Testis (tissue), 2 donors: ENCODE measurements at regions not wholly inside any gene's neighbourhood (a gene's known extent, or its start where the extent isn't known, plus 50 kb on each side); places are given as distances from the start of the nearest gene placed in this dataset.
"Not testable (repeated sequence)": the region's sequence is repeated elsewhere in the genome, so short reads cannot be mapped to it uniquely, and the experiment has no call there.

Experiments used
- DNase-seq: peaks from one replicate; pipeline ENCODE4 v3.0.0-alpha.2; 2019
- H3K27ac ChIP-seq, 2 donors: fragments of 200-600 bp; sonication (generic); one replicate each; pipeline ENCODE4 v1.5.1; 2019
- H3K27me3 ChIP-seq: fragments of 200-600 bp; sonication (generic); one replicate; pipeline ENCODE4 v1.5.1; 2019
- H3K36me3 ChIP-seq: fragments of 200-600 bp; sonication (generic); one replicate; pipeline ENCODE4 v1.5.1; 2017; ENCODE audit warnings: low read depth; ENCODE audit errors: missing control alignments
- H3K4me1 ChIP-seq: fragments of 200-600 bp; sonication (generic); one replicate; pipeline ENCODE4 v1.5.1; 2019
- H3K4me3 ChIP-seq, 2 donors: fragments of 200-600 bp; sonication (generic); one replicate each; pipeline ENCODE4 v1.5.1; 2017 to 2019
- H3K9me3 ChIP-seq: fragments of 200-600 bp; sonication (generic); one replicate; pipeline ENCODE4 v1.5.1; 2017
- POLR2A ChIP-seq: fragments of 450-650 bp; IDR thresholded peaks from one replicate; pipeline ENCODE4 v1.6.1; 2017; ENCODE audit warnings: antibody characterized with exemption, mild to moderate bottlenecking, moderate library complexity
- WGBS, 2 donors: methylation state at CpG; one replicate each; pipeline ENCODE4 v1.1.5; 2018; 5-methylcytosine and 5-hydroxymethylcytosine counted together
- intact Hi-C: fragments of 100-400 bp; cut with DNase I; formaldehyde crosslinking; loops from one replicate; pipeline ENCODE4 v1.15.1; 2023; ENCODE audit warnings: low total_unique reads
- TF ChIP-seq, protein P1 (sequence below), 3 experiments: fragments of 450-650 bp in 2 of 3; fragments of 200-600 bp in 1 of 3; sonication (generic) in 1 of 3; IDR thresholded peaks; one replicate each; pipeline ENCODE4 v1.5.1; 2016 to 2019; ENCODE audit warnings: antibody characterized with exemption in 3 of 3, mild to moderate bottlenecking in 2 of 3, moderate library complexity in 1 of 3

DNA sequence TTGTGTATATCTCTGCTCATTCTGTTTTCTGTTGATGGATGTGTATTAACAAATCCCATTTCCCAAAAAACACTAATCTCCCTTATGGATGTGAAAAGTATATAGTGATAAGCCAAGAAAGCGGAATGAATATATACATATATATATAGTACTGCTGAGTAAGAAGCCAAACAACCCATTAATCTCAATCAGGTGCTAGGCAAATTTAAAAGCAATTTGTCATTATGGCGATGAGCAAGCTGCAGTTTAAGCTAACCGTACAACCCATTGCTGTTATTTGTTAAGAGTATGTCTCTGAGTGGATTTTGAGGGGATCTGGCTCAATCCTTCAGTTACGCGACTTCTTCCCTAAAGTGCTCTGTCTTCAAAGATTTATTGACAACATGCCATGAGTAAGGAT, 640.4 kb upstream of the ARRDC3 start:
- no peak for DNase-seq
- Histone ChIP-seq H3K9me3 (no peaks in the 10 kb centered on the region), H3K4me3 (no peak overlapping the region), H3K36me3 (no peaks in the 10 kb centered on the region), H3K27ac (no peak overlapping the region), H3K27me3 (no peaks in the 10 kb centered on the region), H3K4me1 (no peaks in the 10 kb centered on the region)
- intact Hi-C loops = no loop called here
- TF ChIP-seq POLR2A = no peak
- TF ChIP-seq, protein P1, sequence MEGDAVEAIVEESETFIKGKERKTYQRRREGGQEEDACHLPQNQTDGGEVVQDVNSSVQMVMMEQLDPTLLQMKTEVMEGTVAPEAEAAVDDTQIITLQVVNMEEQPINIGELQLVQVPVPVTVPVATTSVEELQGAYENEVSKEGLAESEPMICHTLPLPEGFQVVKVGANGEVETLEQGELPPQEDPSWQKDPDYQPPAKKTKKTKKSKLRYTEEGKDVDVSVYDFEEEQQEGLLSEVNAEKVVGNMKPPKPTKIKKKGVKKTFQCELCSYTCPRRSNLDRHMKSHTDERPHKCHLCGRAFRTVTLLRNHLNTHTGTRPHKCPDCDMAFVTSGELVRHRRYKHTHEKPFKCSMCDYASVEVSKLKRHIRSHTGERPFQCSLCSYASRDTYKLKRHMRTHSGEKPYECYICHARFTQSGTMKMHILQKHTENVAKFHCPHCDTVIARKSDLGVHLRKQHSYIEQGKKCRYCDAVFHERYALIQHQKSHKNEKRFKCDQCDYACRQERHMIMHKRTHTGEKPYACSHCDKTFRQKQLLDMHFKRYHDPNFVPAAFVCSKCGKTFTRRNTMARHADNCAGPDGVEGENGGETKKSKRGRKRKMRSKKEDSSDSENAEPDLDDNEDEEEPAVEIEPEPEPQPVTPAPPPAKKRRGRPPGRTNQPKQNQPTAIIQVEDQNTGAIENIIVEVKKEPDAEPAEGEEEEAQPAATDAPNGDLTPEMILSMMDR (IDR thresholded peaks at IDR 0.05) = no peak
- WGBS, 2 donors = 82 to 90% methylated on average over 5 of the region's 5 CpGs

DNA sequence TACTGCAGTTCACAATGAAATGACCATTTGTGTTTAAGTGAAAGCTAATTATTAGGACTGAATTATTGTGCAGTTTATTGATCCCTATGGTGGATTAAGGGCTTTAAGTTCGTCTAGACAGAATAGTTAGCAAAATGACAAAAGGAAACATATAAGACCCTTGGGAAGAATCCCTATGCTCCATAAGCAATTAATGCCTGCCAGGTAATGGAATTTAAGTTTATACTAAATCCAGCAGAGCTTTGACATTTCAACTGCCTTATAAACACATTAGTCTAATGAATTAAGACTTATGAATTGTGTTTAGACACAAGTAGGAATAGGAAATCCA, 640.0 kb upstream of the ARRDC3 start:
- H3K36me3 ChIP-seq = no peaks in the 10 kb centered on the region
- H3K27ac ChIP-seq = no peak overlapping the region
- no peaks in the 10 kb centered on the region for H3K27me3 ChIP-seq
- no peak overlapping the region for H3K4me3 ChIP-seq
- no peaks in the 10 kb centered on the region for H3K9me3 ChIP-seq
- H3K4me1 ChIP-seq = no peaks in the 10 kb centered on the region
- WGBS, 2 donors = 74 to 76% methylated on average over 1 of the region's 1 CpG
- DNase-seq = no peak
- intact Hi-C loops = no loop called here
- TF ChIP-seq, protein P1 (IDR thresholded peaks at IDR 0.05) = no peak
- TF ChIP-seq POLR2A = no peak

DNA sequence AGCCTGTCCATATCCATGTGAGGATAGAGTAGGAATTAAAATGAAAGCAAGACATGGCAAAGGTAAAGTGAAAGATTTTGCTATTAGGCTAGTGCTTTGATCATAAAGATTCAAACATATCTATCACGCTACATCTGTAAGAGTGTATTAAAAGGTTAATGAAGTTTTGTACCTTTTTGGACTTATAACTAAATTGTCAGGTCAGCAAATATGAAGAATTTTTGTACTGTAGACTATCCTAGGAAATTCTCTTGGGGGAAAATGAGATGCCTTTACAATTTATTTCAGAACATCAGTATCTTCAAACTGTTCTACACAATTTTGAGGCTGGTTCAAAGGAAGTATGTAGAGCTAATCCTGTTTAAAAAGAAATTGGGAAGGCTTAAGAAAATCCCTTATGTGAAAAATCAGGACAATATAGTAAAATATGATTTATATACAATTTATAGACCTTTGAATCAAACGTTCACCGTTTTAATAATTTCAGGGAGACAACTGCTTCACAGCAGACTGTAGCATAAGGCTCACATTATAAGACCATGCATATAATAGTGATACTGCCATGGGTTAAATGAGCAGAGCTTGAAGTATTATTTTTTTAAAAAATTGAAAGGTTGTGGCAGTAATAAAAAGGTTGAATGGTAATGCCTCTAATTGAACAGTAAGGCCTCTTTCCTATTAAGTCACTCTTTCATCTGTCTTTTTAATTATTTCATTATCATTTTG, 639.5 kb upstream of the ARRDC3 start:
- WGBS, 2 donors = 88 to 91% methylated on average over 3 of the region's 3 CpGs
- intact Hi-C loops = no loop called here
- Histone ChIP-seq H3K36me3 (no peaks in the 10 kb centered on the region), H3K4me3 (no peak overlapping the region), H3K27ac (no peak overlapping the region), H3K4me1 (no peaks in the 10 kb centered on the region), H3K9me3 (no peaks in the 10 kb centered on the region), H3K27me3 (no peaks in the 10 kb centered on the region)
- no peak for DNase-seq
- no peak for TF ChIP-seq POLR2A
- TF ChIP-seq, protein P1 (IDR thresholded peaks at IDR 0.05) = no peak

DNA sequence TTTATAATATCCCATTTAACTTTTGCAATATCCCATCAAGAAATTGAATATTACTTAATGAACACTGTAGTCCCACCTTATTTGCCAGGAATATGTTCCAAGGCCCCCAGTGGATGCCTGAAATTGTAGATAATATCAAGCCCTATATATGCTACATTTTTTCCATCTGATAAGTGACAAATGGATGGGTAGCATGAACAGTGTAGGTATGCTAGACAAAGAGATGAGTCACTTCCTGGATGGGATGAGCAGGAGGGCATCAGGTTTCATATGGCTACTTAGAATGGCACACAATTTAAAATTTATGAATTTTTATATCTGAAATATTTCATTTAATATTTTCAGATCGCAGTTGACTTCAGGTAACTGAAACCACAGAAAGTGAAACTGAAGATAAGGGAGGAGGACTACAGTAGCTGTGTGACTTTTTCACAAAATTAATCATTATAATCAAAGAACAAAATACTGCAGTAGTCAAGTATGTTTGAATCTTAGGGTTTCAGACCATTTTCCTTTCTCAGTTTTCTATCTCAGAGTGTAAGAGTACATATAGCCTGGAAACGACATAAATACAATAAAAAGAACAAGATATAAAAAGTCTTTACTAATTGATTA, 636.4 kb upstream of the ARRDC3 start:
- TF ChIP-seq POLR2A = no peak
- TF ChIP-seq, protein P1 (IDR thresholded peaks at IDR 0.05) = no peak
- intact Hi-C loops = no loop called here
- no peak for DNase-seq
- Histone ChIP-seq H3K27me3 (no peaks in the 10 kb centered on the region), H3K4me1 (no peaks in the 10 kb centered on the region), H3K27ac (no peak overlapping the region), H3K4me3 (no peak overlapping the region), H3K36me3 (no peaks in the 10 kb centered on the region), H3K9me3 (no peaks in the 10 kb centered on the region)
- 76 to 79% methylated on average over 2 of the region's 2 CpGs for WGBS, 2 donors

DNA sequence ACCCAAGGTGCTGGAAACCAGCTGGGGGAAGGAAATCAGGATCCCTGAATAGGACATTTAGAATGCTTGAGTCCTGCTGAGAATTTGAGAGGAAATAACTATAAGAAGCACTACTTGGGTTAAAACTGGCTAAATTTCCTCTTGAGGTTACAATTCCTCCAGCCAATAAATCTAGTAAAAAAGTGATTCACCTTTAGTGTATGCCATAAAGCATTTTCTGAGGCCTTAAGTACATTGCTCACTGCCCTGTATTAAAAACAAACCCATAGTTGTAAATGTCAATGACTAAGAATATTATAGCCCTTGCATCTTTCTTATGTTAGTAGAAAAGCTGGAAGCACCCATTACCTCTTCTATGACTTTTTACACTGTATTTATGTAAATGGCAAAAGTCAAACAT, 634.7 kb upstream of the ARRDC3 start:
- TF ChIP-seq POLR2A = no peak
- TF ChIP-seq, protein P1 (IDR thresholded peaks at IDR 0.05) = no peak
- intact Hi-C loops = no loop called here
- Histone ChIP-seq H3K4me3 (no peak overlapping the region), H3K36me3 (no peaks in the 10 kb centered on the region), H3K9me3 (no peaks in the 10 kb centered on the region), H3K4me1 (no peaks in the 10 kb centered on the region), H3K27me3 (no peaks in the 10 kb centered on the region), H3K27ac (no peak overlapping the region)
- DNase-seq = no peak

DNA sequence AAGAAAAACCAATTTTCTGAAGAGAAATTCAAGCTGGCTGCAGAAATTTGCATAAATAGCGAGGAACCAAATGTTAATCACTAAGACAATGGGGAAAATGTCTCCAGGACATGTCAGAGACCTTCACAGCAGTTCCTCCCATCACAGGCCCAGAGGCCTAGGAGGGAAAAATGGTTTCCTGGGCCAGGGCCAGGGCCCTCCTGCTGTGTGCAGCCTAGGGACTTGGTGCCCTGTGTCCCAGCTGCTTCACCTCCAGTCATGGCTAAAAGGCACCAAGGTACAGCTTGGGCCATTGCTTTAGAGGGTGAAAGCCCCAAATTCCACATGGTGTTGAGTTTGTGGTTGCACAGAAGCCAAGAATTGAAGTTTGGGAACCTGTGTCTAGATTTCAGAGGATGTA, 628.7 kb upstream of the ARRDC3 start:
- H3K36me3 ChIP-seq, H3K9me3 ChIP-seq, H3K4me1 ChIP-seq, H3K27me3 ChIP-seq, H3K27ac ChIP-seq, H3K4me3 ChIP-seq, intact Hi-C loops, DNase-seq: not testable (repeated sequence)
- 90 to 91% methylated on average over 1 of the region's 1 CpG for WGBS, 2 donors
